ENCODE measurements at regions not wholly inside any gene's neighbourhood (a gene's known extent, or its start where the extent isn't known, plus 50 kb on each side); places are given as distances from the start of the nearest gene placed in this dataset.

GRCh38 chr9:107685376-107685775, 195.8 kb upstream of the KLF4 start:
- TF ChIP-seq SMARCC2 (IDR thresholded peaks at IDR 0.05) (no peak), SMARCE1 (IDR thresholded peaks at IDR 0.05; ENCODE audit: borderline replicate concordance) (no peak), TAF1 (CRISPR knock-in tag; IDR thresholded peaks at IDR 0.05) (no peak), RBFOX2 (IDR thresholded peaks at IDR 0.05; ENCODE audit: low read depth, low read length) (no peak), MEIS1 (CRISPR knock-in tag; IDR thresholded peaks at IDR 0.05; ENCODE audit: borderline replicate concordance) (no peak), KDM4B (CRISPR knock-in tag; IDR thresholded peaks at IDR 0.05) (no peak), DDIT3 (CRISPR knock-in tag; IDR thresholded peaks at IDR 0.05) (no peak), CTCF (CRISPR knock-in tag; IDR thresholded peaks at IDR 0.05) (no peak)

All from HepG2 (cell line).